SK-N-SH treated with all-trans-retinoic acid at 6 μM for 48 hours (cell line): ENCODE measurements at regions not wholly inside any gene's neighbourhood (a gene's known extent, or its start where the extent isn't known, plus 50 kb on each side); places are given as distances from the start of the nearest gene placed in this dataset.

Experiments
- ATAC-seq: fragments of 200-7000 bp; cut with Tn5 transposase; 3 replicates; pipeline ENCODE4 v1.9.1; 2020; ENCODE audit warnings: mild to moderate bottlenecking, moderate library complexity
- ARNTL ChIP-seq: fragments of 450-650 bp; formaldehyde crosslinking; IDR thresholded peaks from 2 replicates; pipeline ENCODE4 v1.5.0; 2020; ENCODE audit warnings: low read depth, mild to moderate bottlenecking, moderate library complexity, borderline replicate concordance
- BACH2 ChIP-seq: fragments of 250-450 bp; sonication (Bioruptor Pico); IDR thresholded peaks from 2 replicates; pipeline ENCODE4 v1.9.0; 2021; ENCODE audit warnings: mild to moderate bottlenecking, borderline replicate concordance
- CREB5 ChIP-seq: fragments of 250-450 bp; sonication (Bioruptor Pico); IDR thresholded peaks from 2 replicates; pipeline ENCODE4 v1.5.1; 2020; ENCODE audit warnings: low read depth, mild to moderate bottlenecking, moderate library complexity
- CSDC2 ChIP-seq: fragments of 250-450 bp; sonication (Bioruptor Pico); IDR thresholded peaks from 2 replicates; pipeline ENCODE4 v1.5.0; 2020; ENCODE audit warnings: mild to moderate bottlenecking, moderate library complexity
- CSRNP3 ChIP-seq: fragments of 250-450 bp; sonication (Bioruptor Pico); IDR thresholded peaks from 2 replicates; pipeline ENCODE4 v1.5.1; 2021; ENCODE audit warnings: mild to moderate bottlenecking, moderate library complexity
- ESRRG ChIP-seq: fragments of 250-450 bp; sonication (Bioruptor Pico); IDR thresholded peaks from 2 replicates; pipeline ENCODE4 v1.6.1; 2021; ENCODE audit warnings: mild to moderate bottlenecking
- OSR1 ChIP-seq: fragments of 250-450 bp; sonication (Bioruptor Pico); IDR thresholded peaks from 2 replicates; pipeline ENCODE4 v1.8.0; 2022; ENCODE audit warnings: moderate library complexity, mild to moderate bottlenecking, inconsistent platforms
- SNAI2 ChIP-seq: fragments of 250-450 bp; sonication (Bioruptor Pico); IDR thresholded peaks from 2 replicates; pipeline ENCODE4 v1.5.0; 2020; ENCODE audit warnings: mild to moderate bottlenecking, moderate library complexity
- TCF4 ChIP-seq: fragments of 250-450 bp; sonication (Bioruptor Pico); IDR thresholded peaks from 2 replicates; pipeline ENCODE4 v1.8.0; 2021; ENCODE audit warnings: mild to moderate bottlenecking, moderate library complexity, borderline replicate concordance
- TOX ChIP-seq: fragments of 250-450 bp; sonication (Bioruptor Pico); IDR thresholded peaks from 2 replicates; pipeline ENCODE4 v1.8.0; 2021; ENCODE audit warnings: mild to moderate bottlenecking, moderate library complexity, borderline replicate concordance
- ZC3H10 ChIP-seq: fragments of 250-450 bp; sonication (Bioruptor Pico); IDR thresholded peaks from 2 replicates; pipeline ENCODE4 v1.5.1; 2021; ENCODE audit warnings: mild to moderate bottlenecking, moderate library complexity
- ZFP3 ChIP-seq: fragments of 250-450 bp; sonication (Bioruptor Pico); IDR thresholded peaks from 2 replicates; pipeline ENCODE4 v1.5.0; 2020; ENCODE audit warnings: mild to moderate bottlenecking, moderate library complexity
- ZFP30 ChIP-seq: fragments of 450-650 bp; formaldehyde crosslinking; IDR thresholded peaks from 2 replicates; pipeline ENCODE4 v1.5.0; 2022; ENCODE audit warnings: mild to moderate bottlenecking, moderate library complexity
- ZNF565 ChIP-seq: fragments of 450-650 bp; formaldehyde crosslinking; conservative IDR thresholded peaks from 2 replicates; pipeline ENCODE4 v1.5.0; 2020; ENCODE audit warnings: low read depth, mild to moderate bottlenecking, moderate library complexity
- ZNF70 ChIP-seq: fragments of 450-650 bp; formaldehyde crosslinking; IDR thresholded peaks from 2 replicates; pipeline ENCODE4 v1.5.0; 2020; ENCODE audit warnings: mild to moderate bottlenecking, moderate library complexity
- TF ChIP-seq, protein P1 (sequence below): fragments of 250-450 bp; sonication (Bioruptor Pico); IDR thresholded peaks from 2 replicates; pipeline ENCODE4 v1.8.0; 2021; ENCODE audit warnings: low read depth, mild to moderate bottlenecking, moderate library complexity, borderline replicate concordance
- TF ChIP-seq, protein P2 (sequence below): fragments of 250-450 bp; sonication (Bioruptor Pico); IDR thresholded peaks from 2 replicates; pipeline ENCODE4 v1.8.0; 2020; ENCODE audit warnings: mild to moderate bottlenecking, moderate library complexity, borderline replicate concordance

DNA sequence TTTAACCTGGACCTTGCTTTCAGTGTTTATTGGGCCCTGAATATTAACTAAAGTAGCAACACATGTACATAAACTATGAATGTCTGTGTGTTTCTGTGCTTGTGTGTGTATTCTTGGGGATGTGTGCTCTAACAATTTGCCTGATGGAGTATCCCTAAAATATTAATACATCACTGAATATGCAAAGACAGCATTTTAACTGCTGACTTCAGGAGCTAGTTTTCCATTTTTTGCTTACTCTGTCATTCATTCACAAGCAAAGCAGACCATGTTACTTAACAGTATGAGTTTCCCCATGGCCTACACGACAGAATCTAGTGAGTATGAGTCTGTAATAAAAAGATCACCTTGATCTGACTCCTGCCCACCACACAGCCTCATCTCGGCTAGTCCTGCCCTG, 402.8 kb downstream of the BCAT1 start:
- no peak for TF ChIP-seq OSR1 (CRISPR knock-in tag)
- ATAC-seq = no peak

GRCh38 chr12:24544368-24544767, 404.5 kb downstream of the BCAT1 start:
- TF ChIP-seq CREB5 = no peak
- no peak for TF ChIP-seq BACH2 (CRISPR knock-in tag)
- no peak for TF ChIP-seq ZFP3
- no peak for TF ChIP-seq TOX (CRISPR knock-in tag)
- no peak for ATAC-seq

DNA sequence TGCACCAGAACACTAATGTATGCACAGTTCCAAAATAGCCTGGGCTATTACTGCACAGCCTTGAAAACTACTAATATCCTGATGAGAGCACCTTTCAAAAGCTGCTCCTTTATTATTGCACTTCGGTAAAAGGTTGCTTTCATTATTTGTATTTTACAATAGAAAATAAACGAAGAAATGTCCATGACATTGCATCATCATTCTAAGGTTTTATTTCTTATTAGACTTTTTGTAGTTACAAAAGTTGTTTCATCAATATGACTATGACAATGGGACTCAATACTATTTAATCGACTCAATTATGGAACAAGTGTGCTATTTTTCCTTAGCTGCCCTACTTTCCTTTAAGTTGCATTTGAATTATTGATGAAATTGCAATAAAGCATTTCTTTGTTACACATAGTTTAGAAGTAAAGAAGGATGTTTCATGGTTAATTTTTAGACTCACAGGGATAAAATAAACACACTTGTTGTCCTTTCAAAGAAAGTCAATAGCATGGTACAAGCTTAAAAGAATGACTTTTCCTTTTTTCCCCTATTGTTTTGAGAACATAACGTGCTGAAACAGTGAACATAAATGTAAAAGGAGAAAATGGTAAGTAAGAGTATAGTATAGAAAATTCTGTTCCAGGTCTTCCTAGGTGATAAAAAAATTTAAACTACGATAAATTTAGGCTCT, 407.6 kb downstream of the BCAT1 start:
- no peak for ATAC-seq
- TF ChIP-seq OSR1 (CRISPR knock-in tag) = no peak
- TF ChIP-seq ZNF565 (CRISPR knock-in tag) = no peak
- TF ChIP-seq ZC3H10 (CRISPR knock-in tag) = no peak
- TF ChIP-seq ESRRG (CRISPR knock-in tag) = no peak
- TF ChIP-seq, protein P1, sequence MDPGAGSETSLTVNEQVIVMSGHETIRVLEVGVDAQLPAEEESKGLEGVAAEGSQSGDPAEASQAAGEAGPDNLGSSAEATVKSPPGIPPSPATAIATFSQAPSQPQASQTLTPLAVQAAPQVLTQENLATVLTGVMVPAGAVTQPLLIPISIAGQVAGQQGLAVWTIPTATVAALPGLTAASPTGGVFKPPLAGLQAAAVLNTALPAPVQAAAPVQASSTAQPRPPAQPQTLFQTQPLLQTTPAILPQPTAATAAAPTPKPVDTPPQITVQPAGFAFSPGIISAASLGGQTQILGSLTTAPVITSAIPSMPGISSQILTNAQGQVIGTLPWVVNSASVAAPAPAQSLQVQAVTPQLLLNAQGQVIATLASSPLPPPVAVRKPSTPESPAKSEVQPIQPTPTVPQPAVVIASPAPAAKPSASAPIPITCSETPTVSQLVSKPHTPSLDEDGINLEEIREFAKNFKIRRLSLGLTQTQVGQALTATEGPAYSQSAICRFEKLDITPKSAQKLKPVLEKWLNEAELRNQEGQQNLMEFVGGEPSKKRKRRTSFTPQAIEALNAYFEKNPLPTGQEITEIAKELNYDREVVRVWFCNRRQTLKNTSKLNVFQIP (CRISPR knock-in tag) = no peak
- TF ChIP-seq ZFP30 = no peak
- TF ChIP-seq CSRNP3 (CRISPR knock-in tag) = no peak
- no peak for TF ChIP-seq ARNTL (CRISPR knock-in tag)
- TF ChIP-seq, protein P2, sequence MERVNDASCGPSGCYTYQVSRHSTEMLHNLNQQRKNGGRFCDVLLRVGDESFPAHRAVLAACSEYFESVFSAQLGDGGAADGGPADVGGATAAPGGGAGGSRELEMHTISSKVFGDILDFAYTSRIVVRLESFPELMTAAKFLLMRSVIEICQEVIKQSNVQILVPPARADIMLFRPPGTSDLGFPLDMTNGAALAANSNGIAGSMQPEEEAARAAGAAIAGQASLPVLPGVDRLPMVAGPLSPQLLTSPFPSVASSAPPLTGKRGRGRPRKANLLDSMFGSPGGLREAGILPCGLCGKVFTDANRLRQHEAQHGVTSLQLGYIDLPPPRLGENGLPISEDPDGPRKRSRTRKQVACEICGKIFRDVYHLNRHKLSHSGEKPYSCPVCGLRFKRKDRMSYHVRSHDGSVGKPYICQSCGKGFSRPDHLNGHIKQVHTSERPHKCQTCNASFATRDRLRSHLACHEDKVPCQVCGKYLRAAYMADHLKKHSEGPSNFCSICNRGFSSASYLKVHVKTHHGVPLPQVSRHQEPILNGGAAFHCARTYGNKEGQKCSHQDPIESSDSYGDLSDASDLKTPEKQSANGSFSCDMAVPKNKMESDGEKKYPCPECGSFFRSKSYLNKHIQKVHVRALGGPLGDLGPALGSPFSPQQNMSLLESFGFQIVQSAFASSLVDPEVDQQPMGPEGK = no peak
- no peak for TF ChIP-seq ZFP3
- no peak for TF ChIP-seq TCF4 (CRISPR knock-in tag)
- TF ChIP-seq SNAI2 (CRISPR knock-in tag) = no peak
- no peak for TF ChIP-seq TOX (CRISPR knock-in tag)
- TF ChIP-seq CSDC2 (CRISPR knock-in tag) = no peak
- no peak for TF ChIP-seq CREB5

GRCh38 chr12:24539646-24540045, 409.3 kb downstream of the BCAT1 start:
- TF ChIP-seq ZC3H10 (CRISPR knock-in tag) (no peak), ZFP3 (no peak), ZNF70 (CRISPR knock-in tag) (no peak), TOX (CRISPR knock-in tag) (no peak), TCF4 (CRISPR knock-in tag) (no peak)
- TF ChIP-seq, protein P2 = no peak
- no peak for ATAC-seq
